Lung (tissue), 11 donors: ENCODE measurements at regions not wholly inside any gene's neighbourhood (a gene's known extent, or its start where the extent isn't known, plus 50 kb on each side); places are given as distances from the start of the nearest gene placed in this dataset.

ENCODE experiments used
- ATAC-seq: fragments of 200-7000 bp; cut with Tn5 transposase; one replicate; pipeline ENCODE4 v1.9.1; 2020; ENCODE audit warnings: moderate number of reproducible peaks; ENCODE audit not compliant: insufficient read depth, low FRiP score
- DNase-seq, 3 donors: peaks; one replicate each; pipeline ENCODE4 v3.0.0-alpha.2; 2013 to 2017
- H3K27ac ChIP-seq, 2 donors: one replicate each; pipeline ENCODE4 v1.5.1; 2013; ENCODE audit warnings: mild to moderate bottlenecking in 2 of 2, moderate library complexity in 2 of 2, control low read depth in 1 of 2, inconsistent platforms in 1 of 2, low read depth in 1 of 2, low read length in 1 of 2
- H3K27me3 ChIP-seq, 3 donors: one replicate each; pipeline ENCODE4 v1.5.1; 2013; ENCODE audit warnings: low read length in 2 of 3; ENCODE audit not compliant: control insufficient read depth in 3 of 3, insufficient read depth in 3 of 3
- H3K36me3 ChIP-seq, 4 donors: one replicate each; pipeline ENCODE4 v1.5.1; 2013; ENCODE audit warnings: low read length in 4 of 4, mild to moderate bottlenecking in 1 of 4, moderate library complexity in 1 of 4; ENCODE audit not compliant: control insufficient read depth in 4 of 4, insufficient read depth in 4 of 4
- H3K4me1 ChIP-seq, 5 donors: one replicate each; pipeline ENCODE4 v1.5.1; 2013; ENCODE audit warnings: low read length in 5 of 5, mild to moderate bottlenecking in 2 of 5, moderate library complexity in 1 of 5; ENCODE audit not compliant: control insufficient read depth in 5 of 5, insufficient read depth in 5 of 5
- H3K4me3 ChIP-seq: one replicate; pipeline ENCODE4 v1.5.1; 2013; ENCODE audit warnings: mild to moderate bottlenecking, control low read depth, moderate library complexity
- H3K9ac ChIP-seq, 2 donors: one replicate each; pipeline ENCODE4 v1.5.1; 2013; ENCODE audit warnings: low read length in 2 of 2, control low read depth in 1 of 2; ENCODE audit not compliant: insufficient read depth in 1 of 2
- H3K9me3 ChIP-seq, 4 donors: one replicate each; pipeline ENCODE4 v1.5.1; 2013; ENCODE audit warnings: low read length in 3 of 4, mild to moderate bottlenecking in 1 of 4, moderate library complexity in 1 of 4; ENCODE audit not compliant: control insufficient read depth in 4 of 4, insufficient read depth in 3 of 4
- WGBS, 2 donors: extraction: QIAGEN DNeasy Blood & Tissue Kit; methylation state at CpG; one replicate each; pipeline ENCODE4 v1.1.7; 2013; 5-methylcytosine and 5-hydroxymethylcytosine counted together
- TF ChIP-seq, protein P1 (sequence below): IDR thresholded peaks from 2 replicates; pipeline ENCODE4 v1.5.1; 2012; ENCODE audit warnings: mild to moderate bottlenecking; ENCODE audit errors: control extremely low read depth, extremely low read depth
- donor health status: control.
- donor health status: control.
- donor health status: Bipolar disorder and iron deficiency.
- donor health status: healthy.
- donor health status: DM: yes; HTN: yes; CAD: no.

DNA sequence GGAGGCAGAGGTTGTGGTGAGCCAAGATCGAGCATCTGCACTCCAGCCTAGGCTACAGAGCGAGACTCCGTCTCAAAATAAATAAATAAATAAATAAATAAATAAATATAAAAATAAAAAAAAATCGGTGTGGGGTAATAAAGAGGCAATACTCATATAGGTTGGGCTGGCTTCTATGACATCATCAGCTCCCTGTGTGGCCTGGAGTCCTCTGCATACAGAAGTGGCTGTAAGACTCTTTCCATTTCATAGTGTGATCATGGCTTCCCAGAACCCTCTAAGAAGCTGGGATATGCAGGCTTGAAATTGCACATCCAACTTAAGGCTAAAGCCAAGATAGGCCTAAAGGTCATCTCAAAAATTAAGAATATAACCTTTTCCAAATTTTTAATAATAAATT is 101.6 kb downstream of the ZIC4 start:
- Histone ChIP-seq H3K9ac (no peak overlapping the region), H3K36me3 (no peaks in the 10 kb centered on the region), H3K4me3 (no peak overlapping the region), H3K27me3 (no peaks in the 10 kb centered on the region), H3K27ac (no peak overlapping the region), H3K4me1 (no peaks in the 10 kb centered on the region), H3K9me3 (peaks cover 0 to 3% (median 0%) of the 10 kb centered on the region in 4 donors)
- ATAC-seq (no peak), DNase-seq (no peak)
- 89 to 92% methylated on average over 4 of the region's 4 CpGs for WGBS, 2 donors
- TF ChIP-seq, protein P1, sequence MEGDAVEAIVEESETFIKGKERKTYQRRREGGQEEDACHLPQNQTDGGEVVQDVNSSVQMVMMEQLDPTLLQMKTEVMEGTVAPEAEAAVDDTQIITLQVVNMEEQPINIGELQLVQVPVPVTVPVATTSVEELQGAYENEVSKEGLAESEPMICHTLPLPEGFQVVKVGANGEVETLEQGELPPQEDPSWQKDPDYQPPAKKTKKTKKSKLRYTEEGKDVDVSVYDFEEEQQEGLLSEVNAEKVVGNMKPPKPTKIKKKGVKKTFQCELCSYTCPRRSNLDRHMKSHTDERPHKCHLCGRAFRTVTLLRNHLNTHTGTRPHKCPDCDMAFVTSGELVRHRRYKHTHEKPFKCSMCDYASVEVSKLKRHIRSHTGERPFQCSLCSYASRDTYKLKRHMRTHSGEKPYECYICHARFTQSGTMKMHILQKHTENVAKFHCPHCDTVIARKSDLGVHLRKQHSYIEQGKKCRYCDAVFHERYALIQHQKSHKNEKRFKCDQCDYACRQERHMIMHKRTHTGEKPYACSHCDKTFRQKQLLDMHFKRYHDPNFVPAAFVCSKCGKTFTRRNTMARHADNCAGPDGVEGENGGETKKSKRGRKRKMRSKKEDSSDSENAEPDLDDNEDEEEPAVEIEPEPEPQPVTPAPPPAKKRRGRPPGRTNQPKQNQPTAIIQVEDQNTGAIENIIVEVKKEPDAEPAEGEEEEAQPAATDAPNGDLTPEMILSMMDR: no peak

DNA sequence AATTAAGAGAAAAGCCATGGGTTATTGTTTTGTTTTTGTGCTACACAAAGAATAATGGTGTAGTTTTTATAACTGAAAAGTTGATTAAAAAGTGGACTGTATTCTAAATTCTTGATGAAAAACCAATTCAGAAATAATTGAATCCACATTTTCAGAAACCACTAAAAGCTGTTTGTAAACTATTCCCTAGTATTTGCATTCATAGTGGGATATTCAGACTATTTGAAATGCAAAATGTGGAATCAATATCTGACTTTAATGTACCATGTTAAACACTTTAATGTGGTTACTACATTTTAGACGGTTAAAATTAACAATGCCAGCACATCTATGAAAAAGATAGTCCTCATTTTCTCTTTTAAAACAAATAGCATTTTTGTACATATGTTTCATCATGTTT is 104.6 kb downstream of the ZIC4 start:
- H3K9me3 ChIP-seq: peaks cover 0 to 3% (median 0%) of the 10 kb centered on the region in 4 donors
- WGBS, 2 donors: 81 to 87% methylated on average over 1 of the region's 1 CpG
- H3K4me3 ChIP-seq: no peak overlapping the region
- H3K4me1 ChIP-seq: peaks cover 0 to 14% (median 0%) of the 10 kb centered on the region in 5 donors
- TF ChIP-seq, protein P1: no peak
- no peak for ATAC-seq
- H3K36me3 ChIP-seq: no peaks in the 10 kb centered on the region
- DNase-seq: no peak
- no peaks in the 10 kb centered on the region for H3K27me3 ChIP-seq
- H3K9ac ChIP-seq: no peak overlapping the region
- H3K27ac ChIP-seq: no peak overlapping the region

DNA sequence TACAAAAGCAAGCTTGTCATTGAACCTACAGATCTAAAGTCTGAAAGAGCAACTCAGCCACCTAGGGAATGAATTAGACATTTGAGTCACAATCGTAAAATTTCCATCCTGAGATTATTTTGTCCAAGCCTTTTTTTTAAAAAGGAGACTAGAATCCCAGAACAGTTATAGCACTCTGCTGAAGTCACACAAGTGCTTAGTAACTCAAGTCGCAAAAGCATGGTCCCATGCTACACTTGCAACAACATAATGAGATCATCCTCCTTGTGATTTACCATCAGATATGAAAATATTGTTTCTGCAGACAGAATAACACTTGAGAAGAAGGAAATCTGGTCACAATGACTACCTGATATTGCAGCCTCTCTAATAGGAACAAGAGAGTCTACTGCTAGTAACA is 106.7 kb downstream of the ZIC4 start:
- TF ChIP-seq, protein P1: no peak
- no peak overlapping the region for H3K27ac ChIP-seq
- no peaks in the 10 kb centered on the region for H3K27me3 ChIP-seq
- H3K4me1 ChIP-seq: peaks cover 0 to 14% (median 0%) of the 10 kb centered on the region in 5 donors
- H3K9me3 ChIP-seq: peaks cover 0 to 3% (median 0%) of the 10 kb centered on the region in 4 donors
- 84 to 95% methylated on average over 2 of the region's 2 CpGs for WGBS, 2 donors
- H3K36me3 ChIP-seq: no peaks in the 10 kb centered on the region
- DNase-seq (no peak), ATAC-seq (no peak)
- no peak overlapping the region for H3K9ac ChIP-seq
- H3K4me3 ChIP-seq: no peak overlapping the region

DNA sequence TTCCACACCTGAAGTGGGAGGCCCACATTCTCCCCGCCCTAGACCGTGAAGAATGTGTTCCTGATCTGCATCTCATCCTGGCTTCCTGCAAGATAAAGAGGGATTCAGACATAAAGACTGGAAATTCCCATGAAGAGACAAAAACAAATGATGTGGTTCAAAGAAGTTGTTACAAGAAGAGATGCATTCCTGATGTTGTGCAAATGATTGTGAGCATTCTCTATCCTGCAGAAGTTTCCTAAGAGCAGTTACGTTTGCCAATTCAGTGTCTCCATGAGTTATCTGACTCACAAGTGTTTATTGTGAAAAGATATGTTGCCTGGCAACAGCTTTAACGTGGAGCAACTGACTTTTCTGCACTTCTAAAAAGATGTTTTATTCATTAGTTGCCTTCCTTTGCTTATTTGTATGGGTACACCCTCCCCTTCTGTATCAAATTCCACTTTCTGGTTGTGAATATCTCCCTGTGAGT is 107.8 kb downstream of the ZIC4 start:
- WGBS, 2 donors: 14 to 24% methylated on average over 4 of the region's 4 CpGs
- Histone ChIP-seq H3K9me3 (no peaks in the 10 kb centered on the region), H3K9ac (no peak overlapping the region), H3K27me3 (no peaks in the 10 kb centered on the region), H3K27ac (no peak overlapping the region), H3K4me1 (peaks cover 0 to 14% (median 0%) of the 10 kb centered on the region in 5 donors), H3K4me3 (no peak overlapping the region), H3K36me3 (no peaks in the 10 kb centered on the region)
- ATAC-seq: no peak
- DNase-seq: peak; percentile 58 to 97 (median 97)
- TF ChIP-seq, protein P1: no peak
